Astrocyte of the hippocampus (primary cell): ENCODE measurements at regions not wholly inside any gene's neighbourhood (a gene's known extent, or its start where the extent isn't known, plus 50 kb on each side); places are given as distances from the start of the nearest gene placed in this dataset.

Experiments
- DNase-seq: peaks from one replicate; pipeline ENCODE4 v3.0.0; 2011; ENCODE audit warnings: low read depth, low spot score

DNA sequence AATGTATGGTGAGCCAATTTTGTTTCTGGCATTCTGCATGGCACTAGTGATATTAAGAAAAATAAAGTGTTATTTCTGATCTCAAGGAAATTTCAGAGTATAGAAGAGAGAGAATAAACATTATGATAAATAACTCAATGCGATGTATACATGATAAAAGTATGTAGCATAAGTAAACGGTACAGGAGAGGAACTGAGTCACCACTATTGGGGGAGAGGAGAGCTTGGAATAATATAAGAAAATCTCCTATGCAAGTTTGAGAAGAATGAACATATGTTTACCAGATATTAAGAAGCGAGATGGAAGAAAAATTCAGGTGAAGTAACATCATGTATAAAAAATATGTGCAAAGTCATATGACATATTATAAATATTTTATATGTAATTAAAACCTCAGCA is 1230.3 kb upstream of the CITED2 start:
- no peak for DNase-seq

- peak; percentile 55 for DNase-seq
These were observed 1228.2 kb upstream of the CITED2 start for GRCh38 chr6:140602431-140603248.

DNA sequence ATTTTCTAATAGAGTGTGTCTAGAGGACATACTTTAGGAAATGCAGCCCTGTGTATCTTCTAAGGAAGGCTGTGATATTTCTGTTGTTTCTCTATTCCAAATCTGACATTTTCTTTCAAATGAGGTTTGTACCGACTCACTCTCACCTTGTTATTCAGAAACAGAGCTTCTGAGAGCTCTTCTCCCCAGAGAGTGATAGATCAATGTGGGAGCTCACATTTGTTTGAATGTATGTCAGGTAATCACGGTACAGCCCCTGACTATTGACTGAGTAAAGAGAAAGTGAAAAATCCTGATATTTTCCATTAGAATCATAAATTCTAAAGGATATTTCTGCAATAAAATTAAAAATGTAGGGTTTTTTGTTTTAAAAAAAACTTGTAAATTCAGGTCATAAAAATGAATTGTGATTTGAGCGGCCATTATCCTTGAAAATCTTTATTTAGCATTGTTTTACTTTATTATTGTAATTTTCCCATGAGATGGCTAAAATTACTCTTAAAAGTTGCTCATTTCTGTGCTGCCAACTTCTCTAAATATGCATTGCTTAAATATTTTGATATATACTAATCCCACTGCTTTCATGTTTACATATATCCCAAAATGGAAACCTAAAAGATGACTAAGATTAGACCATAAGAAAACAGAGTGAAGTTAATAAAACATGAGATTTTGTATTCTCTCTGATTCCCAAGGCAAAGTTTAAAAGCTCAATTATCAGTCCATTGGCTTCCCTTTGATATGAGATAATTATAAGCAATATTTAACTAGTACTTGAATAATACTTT is 1226.8 kb upstream of the CITED2 start:
- no peak for DNase-seq

GRCh38 chr6:140599916-140600315 is 1225.5 kb upstream of the CITED2 start:
- DNase-seq = no peak

DNA sequence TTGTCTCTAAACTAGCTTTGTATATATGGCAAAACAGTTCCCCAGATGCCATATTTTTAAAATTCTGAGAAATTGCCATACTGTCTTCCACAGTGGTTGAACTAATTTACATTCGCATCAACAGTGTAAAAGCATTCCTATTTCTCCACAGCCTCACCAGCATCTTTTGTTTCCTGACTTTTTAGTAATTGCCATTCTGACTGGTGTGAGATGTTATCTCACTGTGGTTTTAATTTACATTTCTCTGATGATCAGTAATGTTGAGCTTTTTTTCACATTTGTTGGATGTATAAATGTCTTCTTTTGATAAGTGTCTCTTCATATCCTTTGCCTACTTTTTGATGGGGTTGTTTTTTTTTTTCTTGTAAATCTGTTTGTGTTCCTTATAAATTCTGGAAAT is 1222.7 kb upstream of the CITED2 start:
- peak; percentile 8 for DNase-seq

DNA sequence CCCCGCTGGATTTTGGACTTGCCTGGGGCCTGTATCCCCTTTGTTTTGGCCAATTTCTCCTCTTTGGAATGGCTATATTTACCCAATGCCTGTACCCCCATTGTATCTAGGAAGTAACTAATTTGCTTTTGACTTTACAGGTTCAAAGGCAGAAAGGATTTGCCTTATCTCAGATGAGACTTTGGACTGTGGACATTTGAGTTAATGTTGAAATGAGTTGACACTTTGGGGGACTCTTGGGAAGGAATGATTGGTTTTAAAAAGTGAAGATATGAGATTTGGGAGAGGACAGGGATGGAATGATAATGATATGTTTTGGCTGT is 1220.3 kb upstream of the CITED2 start:
- no peak for DNase-seq

DNA sequence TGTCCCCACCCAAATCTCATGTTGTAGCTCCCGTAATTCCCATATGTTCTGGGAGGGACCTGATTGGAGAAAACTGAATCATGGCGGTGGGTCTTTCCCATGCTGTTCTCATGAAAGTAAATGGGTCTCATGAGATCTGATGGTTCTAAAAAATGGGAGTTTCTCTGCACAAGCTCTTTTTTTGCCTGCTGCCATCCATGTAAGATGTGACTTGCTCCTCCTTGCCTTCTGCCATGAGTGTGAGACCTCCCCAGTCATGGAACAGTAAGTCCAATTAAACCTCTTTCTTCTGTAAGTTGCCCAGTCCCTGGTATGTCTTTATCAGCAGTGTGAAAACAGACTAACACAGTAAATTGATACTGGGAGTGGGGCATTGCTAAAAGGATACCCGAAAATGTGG is 1218.4 kb upstream of the CITED2 start:
- no peak for DNase-seq

- no peak for DNase-seq
These were observed 1216.2 kb upstream of the CITED2 start for GRCh38 chr6:140590641-140591040.

GRCh38 chr6:140586426-140587061 is 1212.1 kb upstream of the CITED2 start:
- no peak for DNase-seq

DNA sequence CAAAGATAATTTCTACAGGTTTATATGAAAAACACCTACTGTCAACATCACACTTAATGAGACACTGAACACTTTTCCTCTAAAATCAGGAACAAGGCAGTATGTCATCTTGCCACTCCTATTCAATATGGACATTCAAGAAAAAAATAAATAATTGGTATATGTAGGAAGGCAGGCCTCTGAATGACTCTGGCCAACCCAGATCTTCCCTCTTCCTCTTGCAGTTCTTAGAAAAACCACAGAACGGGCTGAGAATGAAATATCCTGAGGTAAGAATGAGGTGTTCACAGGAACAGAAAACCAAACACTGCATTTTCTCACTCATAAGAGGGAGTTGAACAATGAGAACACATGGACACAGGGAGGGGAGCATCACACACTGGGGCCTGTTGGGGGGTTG is 1207.2 kb upstream of the CITED2 start:
- no peak for DNase-seq

DNA sequence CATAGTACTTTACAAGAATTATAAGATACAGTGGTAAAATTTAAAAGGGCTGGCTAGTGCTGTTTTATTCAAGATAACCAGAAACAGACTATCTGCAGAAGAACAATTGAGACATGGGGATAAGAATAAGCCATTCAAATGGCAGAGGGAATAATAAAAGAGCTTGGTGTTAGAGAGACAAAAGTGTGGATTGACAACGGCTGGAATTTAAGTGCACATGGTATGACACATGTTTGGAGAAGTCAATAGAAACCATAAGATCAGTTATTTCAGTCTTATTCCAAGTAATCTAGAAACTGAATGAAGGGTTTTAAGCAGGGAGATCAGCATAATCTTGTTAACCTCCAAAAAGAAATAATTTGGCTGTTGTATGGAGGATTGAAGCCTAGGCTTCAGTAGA is 1205.5 kb upstream of the CITED2 start:
- no peak for DNase-seq

- DNase-seq = no peak
These were observed 1201.6 kb upstream of the CITED2 start for GRCh38 chr6:140576004-140576555.

GRCh38 chr6:140572867-140573266 is 1198.4 kb upstream of the CITED2 start:
- no peak for DNase-seq

DNA sequence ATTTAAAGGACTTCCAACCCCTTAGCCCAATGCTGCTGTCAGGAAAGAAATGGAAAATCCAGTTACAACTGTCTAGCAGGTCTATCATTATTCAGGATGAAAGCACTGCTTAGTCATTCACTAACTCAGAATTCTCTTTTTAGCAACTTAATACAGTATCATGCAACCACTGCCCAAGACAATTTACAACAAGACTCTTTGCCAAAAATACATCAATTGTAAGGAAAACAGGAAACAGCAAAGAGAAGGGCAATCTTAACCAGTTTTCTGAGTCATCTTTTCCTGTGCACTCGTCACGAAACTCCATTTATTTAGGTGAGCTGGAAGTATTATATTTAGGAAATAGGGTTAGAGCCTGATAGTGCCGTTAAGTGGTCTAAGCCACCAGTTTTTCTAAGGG is 1197.7 kb upstream of the CITED2 start:
- DNase-seq = peak; percentile 82

DNA sequence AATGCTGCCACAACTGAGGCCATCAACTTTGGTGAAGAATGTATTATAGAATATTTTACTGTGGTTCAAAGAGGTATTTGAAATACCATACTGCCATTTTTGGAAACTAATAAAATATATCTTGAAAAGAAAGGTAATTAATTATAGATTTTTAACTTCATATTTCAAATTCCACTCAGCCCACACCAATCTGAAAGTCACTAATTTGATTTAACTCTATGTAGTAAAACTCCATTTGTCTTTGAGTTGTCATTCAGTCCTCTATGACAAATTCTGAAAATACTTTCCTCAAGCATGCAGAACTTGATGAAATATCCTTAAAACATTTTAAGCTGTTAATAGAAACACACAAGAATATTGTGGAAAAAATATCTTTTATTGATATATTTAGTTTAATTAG is 1196.7 kb upstream of the CITED2 start:
- peak; percentile 16 for DNase-seq

DNA sequence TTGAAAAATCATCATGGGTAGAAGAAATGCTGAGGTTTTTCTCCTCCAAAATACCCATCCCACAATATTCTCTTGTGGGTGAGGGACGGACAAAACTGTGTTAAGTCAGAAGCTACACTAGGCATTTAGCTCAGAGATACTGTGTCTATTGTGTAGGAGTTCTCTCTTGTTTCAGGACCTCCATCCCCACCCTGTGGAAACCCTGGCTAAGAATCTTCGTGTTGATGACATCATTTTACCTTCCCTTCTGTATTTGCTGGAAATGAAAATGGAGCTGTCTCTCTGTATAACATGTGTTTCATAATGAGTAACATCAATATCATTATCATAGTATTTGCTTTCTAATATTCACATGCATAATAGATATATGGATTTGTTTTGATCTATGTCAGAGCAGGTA is 1193.0 kb upstream of the CITED2 start:
- DNase-seq = peak; percentile 21

DNA sequence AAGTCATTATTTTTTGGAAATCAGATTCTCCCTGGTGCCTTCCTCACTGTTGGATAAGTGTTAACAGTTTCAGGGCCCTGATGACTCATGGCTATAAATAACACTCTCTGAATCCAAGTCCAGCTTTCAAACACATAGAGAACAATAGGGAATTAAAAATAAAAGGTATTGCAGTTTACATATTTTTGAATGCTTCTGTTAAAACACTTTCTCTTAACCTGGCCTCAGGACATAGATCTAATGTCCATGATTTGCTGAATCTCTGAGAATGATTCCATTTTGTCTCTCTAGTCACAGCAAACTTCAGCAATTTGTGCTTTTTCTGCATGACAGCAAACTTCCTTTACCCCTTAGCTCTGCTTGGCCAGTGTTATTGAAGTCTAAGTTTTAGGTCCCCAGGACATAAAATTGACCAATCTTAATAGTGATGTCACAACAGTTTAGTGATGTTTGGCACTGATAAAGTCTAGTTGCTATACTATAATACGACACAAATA is 1192.4 kb upstream of the CITED2 start:
- peak; percentile 71 for DNase-seq

- no peak for DNase-seq
These were observed 1189.3 kb upstream of the CITED2 start for GRCh38 chr6:140563728-140564127.

DNA sequence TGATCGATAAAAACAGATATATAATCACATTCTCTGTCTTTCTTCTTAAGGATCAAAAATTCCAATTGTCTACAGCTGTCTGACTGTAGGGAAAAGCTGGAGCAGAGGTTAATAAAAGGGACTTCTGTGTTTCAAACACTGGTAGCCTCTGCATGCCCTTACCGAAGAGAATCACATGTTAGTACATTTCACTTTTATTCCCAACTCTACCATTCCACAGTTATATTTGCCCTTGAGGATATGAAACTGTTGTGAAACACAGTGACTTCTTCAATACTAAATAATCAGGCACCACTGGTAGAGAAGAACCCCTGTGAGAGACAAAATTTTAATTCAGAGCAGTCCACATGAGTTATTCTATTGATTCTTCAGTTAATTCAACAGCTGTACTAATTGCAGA is 1187.3 kb upstream of the CITED2 start:
- no peak for DNase-seq

GRCh38 chr6:140560671-140561070 is 1186.2 kb upstream of the CITED2 start:
- DNase-seq = no peak

DNA sequence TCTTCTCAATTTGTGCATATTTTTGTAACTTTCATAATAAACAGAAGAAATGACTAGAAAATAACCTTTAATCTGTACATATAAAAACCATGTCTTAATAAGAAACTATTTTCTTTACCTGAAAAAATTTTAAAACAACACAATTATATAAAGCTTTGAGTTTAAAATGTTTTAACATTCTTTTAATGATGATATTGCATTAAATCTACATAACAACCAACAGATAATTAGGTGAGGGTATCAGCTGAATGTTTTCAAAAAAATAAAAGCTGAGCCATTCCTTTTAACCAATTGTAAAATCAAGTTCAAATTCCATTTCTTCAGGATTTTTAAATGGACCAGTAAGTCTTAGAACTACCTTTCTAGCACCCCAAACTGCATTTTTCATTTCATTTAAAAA is 1185.0 kb upstream of the CITED2 start:
- no peak for DNase-seq

- no peak for DNase-seq
These were observed 1180.0 kb upstream of the CITED2 start for GRCh38 chr6:140554421-140554820.
